GM23338 (cell line): ENCODE measurements at regions not wholly inside any gene's neighbourhood (a gene's known extent, or its start where the extent isn't known, plus 50 kb on each side); places are given as distances from the start of the nearest gene placed in this dataset.

Experiments used
- ATAC-seq: fragments of 200-7000 bp; cut with Tn5 transposase; 3 replicates; pipeline ENCODE4 v1.9.1; 2020
- DNase-seq: peaks from one replicate; pipeline ENCODE4 v3.0.0-alpha.2; 2015; ENCODE audit warnings: low spot score
- H2AFZ ChIP-seq: fragments of 200-600 bp; sonication (generic); 2 replicates; pipeline ENCODE4 v1.8.0; 2016; ENCODE audit warnings: antibody characterized with exemption, mild to moderate bottlenecking, moderate library complexity
- H3F3A ChIP-seq: fragments of 200-600 bp; sonication (generic); replicated peaks from 2 replicates; pipeline ENCODE4 v1.8.0; 2017; ENCODE audit warnings: antibody characterized with exemption, mixed run types, low read depth
- H3K27ac ChIP-seq: fragments of 200-600 bp; sonication (generic); 2 replicates; pipeline ENCODE4 v1.6.1; 2016; ENCODE audit warnings: low read depth
- H3K27me3 ChIP-seq: fragments of 200-600 bp; sonication (generic); 2 replicates; pipeline ENCODE4 v1.8.0; 2016; ENCODE audit warnings: mild to moderate bottlenecking, mixed run types, moderate library complexity; ENCODE audit not compliant: insufficient read depth
- H3K36me3 ChIP-seq: fragments of 200-600 bp; sonication (generic); 2 replicates; pipeline ENCODE4 v1.8.0; 2016; ENCODE audit warnings: mild to moderate bottlenecking; ENCODE audit not compliant: insufficient read depth
- H3K4me1 ChIP-seq: fragments of 200-600 bp; sonication (generic); 2 replicates; pipeline ENCODE4 v1.8.0; 2016; ENCODE audit warnings: mild to moderate bottlenecking, moderate library complexity; ENCODE audit not compliant: insufficient read depth
- H3K4me2 ChIP-seq: fragments of 200-600 bp; sonication (generic); 2 replicates; pipeline ENCODE4 v1.7.1; 2017; ENCODE audit warnings: mixed run types
- H3K4me3 ChIP-seq: fragments of 200-600 bp; sonication (generic); 2 replicates; pipeline ENCODE4 v1.6.1; 2016; ENCODE audit warnings: mixed run types
- H3K79me2 ChIP-seq: fragments of 200-600 bp; sonication (generic); replicated peaks from 2 replicates; pipeline ENCODE4 v1.8.0; 2017; ENCODE audit warnings: mild to moderate bottlenecking; ENCODE audit not compliant: insufficient read depth
- H3K9me2 ChIP-seq: fragments of 200-600 bp; sonication (generic); 2 replicates; pipeline ENCODE4 v1.8.0; 2017; ENCODE audit not compliant: insufficient read depth
- H4K20me1 ChIP-seq: fragments of 200-600 bp; sonication (generic); replicated peaks from 2 replicates; pipeline ENCODE4 v1.8.0; 2017; ENCODE audit warnings: mild to moderate bottlenecking; ENCODE audit not compliant: insufficient read depth
- H3K27ac Mint-ChIP-seq: 2 replicates; pipeline ENCODE4 v1.8.0; 2020; ENCODE audit warnings: inconsistent platforms, mild to moderate bottlenecking, moderate library complexity, mixed read lengths
- H3K27me3 Mint-ChIP-seq: 3 replicates; pipeline ENCODE4 v1.8.0; 2022; ENCODE audit warnings: low read depth, mild to moderate bottlenecking, moderate library complexity, mixed read lengths, inconsistent platforms; ENCODE audit not compliant: insufficient read depth, poor library complexity
- H3K36me3 Mint-ChIP-seq: 3 replicates; pipeline ENCODE4 v1.8.0; 2021; ENCODE audit warnings: low read depth, mild to moderate bottlenecking, inconsistent platforms, moderate library complexity, mixed read lengths
- H3K4me1 Mint-ChIP-seq: 3 replicates; pipeline ENCODE4 v1.8.0; 2020; ENCODE audit warnings: mild to moderate bottlenecking, inconsistent platforms, mixed read lengths
- H3K4me3 Mint-ChIP-seq: 3 replicates; pipeline ENCODE4 v1.8.0; 2021; ENCODE audit warnings: moderate library complexity, mild to moderate bottlenecking, inconsistent platforms, mixed read lengths
- H3K9me3 Mint-ChIP-seq: 3 replicates; pipeline ENCODE4 v1.8.0; 2020; ENCODE audit warnings: moderate library complexity, mild to moderate bottlenecking, inconsistent platforms, mixed read lengths
- CREB1 ChIP-seq: fragments of 250-450 bp; sonication (Bioruptor Pico); IDR thresholded peaks from 2 replicates; pipeline ENCODE4 v1.5.0; 2020; ENCODE audit warnings: low read depth, mild to moderate bottlenecking, moderate library complexity
- CTCF ChIP-seq, 2 experiments: fragments of 200-600 bp in 1 of 2; sonication (generic) in 1 of 2; conservative IDR thresholded peaks; 2 replicates each; pipeline versions ENCODE4 v1.5.1 to v1.6.1; 2016 to 2017; ENCODE audit warnings: antibody characterized with exemption in 2 of 2, low read depth in 2 of 2, mild to moderate bottlenecking in 2 of 2, moderate library complexity in 1 of 2
- ETS1 ChIP-seq: IDR thresholded peaks from 2 replicates; pipeline ENCODE4 v1.6.1; 2016; ENCODE audit warnings: antibody characterized with exemption
- EZH2 ChIP-seq: fragments of 200-600 bp; sonication (generic); IDR thresholded peaks from one replicate; pipeline ENCODE4 v1.8.0; 2017; ENCODE audit warnings: antibody characterized with exemption, mild to moderate bottlenecking, low read depth; ENCODE audit not compliant: unreplicated experiment
- EZH2phosphoT487 ChIP-seq: fragments of 200-600 bp; sonication (generic); IDR thresholded peaks from one replicate; pipeline ENCODE4 v1.8.1; 2018; ENCODE audit warnings: antibody characterized with exemption; ENCODE audit not compliant: unreplicated experiment
- JUNB ChIP-seq: IDR thresholded peaks from one replicate; pipeline ENCODE4 v1.6.1; 2016; ENCODE audit warnings: antibody characterized with exemption; ENCODE audit not compliant: unreplicated experiment
- NANOG ChIP-seq: IDR thresholded peaks from 2 replicates; pipeline ENCODE4 v1.6.1; 2016; ENCODE audit warnings: antibody characterized with exemption, borderline replicate concordance
- POLR2AphosphoS5 ChIP-seq: IDR thresholded peaks from 2 replicates; pipeline ENCODE4 v1.6.1; 2016; ENCODE audit warnings: antibody characterized with exemption, low read depth
- STAT1 ChIP-seq: IDR thresholded peaks from one replicate; pipeline ENCODE4 v1.6.1; 2016; ENCODE audit warnings: antibody characterized with exemption; ENCODE audit not compliant: unreplicated experiment
- ZNF331 ChIP-seq: fragments of 250-450 bp; sonication (Bioruptor Pico); IDR thresholded peaks from 2 replicates; pipeline ENCODE4 v1.5.0; 2020; ENCODE audit warnings: low read depth, mild to moderate bottlenecking, moderate library complexity
- TF ChIP-seq, protein P1 (sequence below): IDR thresholded peaks from one replicate; pipeline ENCODE4 v1.6.1; 2018; ENCODE audit warnings: antibody characterized with exemption; ENCODE audit not compliant: unreplicated experiment

- TF ChIP-seq, protein P1, sequence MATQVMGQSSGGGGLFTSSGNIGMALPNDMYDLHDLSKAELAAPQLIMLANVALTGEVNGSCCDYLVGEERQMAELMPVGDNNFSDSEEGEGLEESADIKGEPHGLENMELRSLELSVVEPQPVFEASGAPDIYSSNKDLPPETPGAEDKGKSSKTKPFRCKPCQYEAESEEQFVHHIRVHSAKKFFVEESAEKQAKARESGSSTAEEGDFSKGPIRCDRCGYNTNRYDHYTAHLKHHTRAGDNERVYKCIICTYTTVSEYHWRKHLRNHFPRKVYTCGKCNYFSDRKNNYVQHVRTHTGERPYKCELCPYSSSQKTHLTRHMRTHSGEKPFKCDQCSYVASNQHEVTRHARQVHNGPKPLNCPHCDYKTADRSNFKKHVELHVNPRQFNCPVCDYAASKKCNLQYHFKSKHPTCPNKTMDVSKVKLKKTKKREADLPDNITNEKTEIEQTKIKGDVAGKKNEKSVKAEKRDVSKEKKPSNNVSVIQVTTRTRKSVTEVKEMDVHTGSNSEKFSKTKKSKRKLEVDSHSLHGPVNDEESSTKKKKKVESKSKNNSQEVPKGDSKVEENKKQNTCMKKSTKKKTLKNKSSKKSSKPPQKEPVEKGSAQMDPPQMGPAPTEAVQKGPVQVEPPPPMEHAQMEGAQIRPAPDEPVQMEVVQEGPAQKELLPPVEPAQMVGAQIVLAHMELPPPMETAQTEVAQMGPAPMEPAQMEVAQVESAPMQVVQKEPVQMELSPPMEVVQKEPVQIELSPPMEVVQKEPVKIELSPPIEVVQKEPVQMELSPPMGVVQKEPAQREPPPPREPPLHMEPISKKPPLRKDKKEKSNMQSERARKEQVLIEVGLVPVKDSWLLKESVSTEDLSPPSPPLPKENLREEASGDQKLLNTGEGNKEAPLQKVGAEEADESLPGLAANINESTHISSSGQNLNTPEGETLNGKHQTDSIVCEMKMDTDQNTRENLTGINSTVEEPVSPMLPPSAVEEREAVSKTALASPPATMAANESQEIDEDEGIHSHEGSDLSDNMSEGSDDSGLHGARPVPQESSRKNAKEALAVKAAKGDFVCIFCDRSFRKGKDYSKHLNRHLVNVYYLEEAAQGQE, result no peak
Observed at GRCh38 chr13:73681779-73682178, 452.4 kb downstream of the KLF12 start (continued).

GRCh38 chr13:73681015-73681414, 453.2 kb downstream of the KLF12 start:
- Mint-ChIP-seq H3K9me3 (no peaks in the 10 kb centered on the region), H3K36me3 (no peaks in the 10 kb centered on the region), H3K27me3 (no peaks in the 10 kb centered on the region), H3K4me1 (peaks cover 23% of the 10 kb centered on the region), H3K4me3 (no peak overlapping the region), H3K27ac (no peak overlapping the region)
- no peak for ATAC-seq
- no peaks in the 10 kb centered on the region for H3K79me2 ChIP-seq
- no peak overlapping the region for H2AFZ ChIP-seq
- no peaks in the 10 kb centered on the region for H3F3A ChIP-seq
- H3K4me2 ChIP-seq, result no peak overlapping the region
- DNase-seq, result no peak
- no peak overlapping the region for H3K27ac ChIP-seq
- no peaks in the 10 kb centered on the region for H3K27me3 ChIP-seq
- no peaks in the 10 kb centered on the region for H4K20me1 ChIP-seq
- no peak overlapping the region for H3K4me3 ChIP-seq
- H3K4me1 ChIP-seq, result peaks cover 21% of the 10 kb centered on the region
- H3K36me3 ChIP-seq, result no peaks in the 10 kb centered on the region
- H3K9me2 ChIP-seq, result no peaks in the 10 kb centered on the region
- TF ChIP-seq CTCF (conservative IDR thresholded peaks at IDR 0.05; ENCODE audit: low read depth in 2 of 2) (no peak), ETS1 (no peak), EZH2phosphoT487 (no peak), POLR2AphosphoS5 (no peak), EZH2 (no peak), CREB1 (CRISPR knock-in tag) (no peak), NANOG (no peak), ZNF331 (CRISPR knock-in tag) (no peak), JUNB (no peak), STAT1 (no peak)
- TF ChIP-seq, protein P1, result no peak
